ENCODE measurements at regions not wholly inside any gene's neighbourhood (a gene's known extent, or its start where the extent isn't known, plus 50 kb on each side); places are given as distances from the start of the nearest gene placed in this dataset.

GRCh38 chr9:7707934-7708333, 91.6 kb downstream of the DMAC1 start:
- TF ChIP-seq CTCF (IDR thresholded peaks at IDR 0.05; ENCODE audit: control insufficient read depth, insufficient read depth, low read depth, low read length, missing control alignments): no peak
- no peak overlapping the region for H3K4me3 ChIP-seq (ENCODE audit: control insufficient read depth, low read depth, low read length)
- no peak for DNase-seq (ENCODE audit: low read depth)

DNA sequence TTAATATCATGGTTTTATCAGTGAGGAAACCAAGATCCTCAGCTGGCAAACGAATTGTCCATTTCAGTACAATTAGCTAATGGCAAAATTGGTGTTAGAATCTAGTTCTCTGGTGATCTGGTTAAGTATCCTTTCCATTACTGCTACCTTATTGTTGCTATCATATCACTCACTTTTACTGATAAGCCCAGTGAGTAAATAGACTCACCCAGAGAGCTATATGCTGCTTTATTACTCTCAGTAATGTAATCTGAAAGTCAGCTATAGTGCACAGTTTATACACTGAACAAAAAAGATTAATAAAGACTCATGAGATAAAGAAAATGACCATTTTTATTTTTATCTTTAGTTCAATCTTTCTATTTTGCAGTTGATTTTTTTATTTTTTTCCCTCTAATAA, 95.0 kb downstream of the DMAC1 start:
- TF ChIP-seq CTCF (IDR thresholded peaks at IDR 0.05; ENCODE audit: control insufficient read depth, insufficient read depth, low read depth, low read length, missing control alignments): no peak
- DNase-seq (ENCODE audit: low read depth): no peak

GRCh38 chr9:7691909-7692308, 107.7 kb downstream of the DMAC1 start:
- no peak for TF ChIP-seq CTCF (IDR thresholded peaks at IDR 0.05; ENCODE audit: control insufficient read depth, insufficient read depth, low read depth, low read length, missing control alignments)

More for the DNA sequence above, 95.0 kb downstream of the DMAC1 start:
- H3K4me3 ChIP-seq (ENCODE audit: control insufficient read depth, low read depth, low read length): no peak overlapping the region

DNA sequence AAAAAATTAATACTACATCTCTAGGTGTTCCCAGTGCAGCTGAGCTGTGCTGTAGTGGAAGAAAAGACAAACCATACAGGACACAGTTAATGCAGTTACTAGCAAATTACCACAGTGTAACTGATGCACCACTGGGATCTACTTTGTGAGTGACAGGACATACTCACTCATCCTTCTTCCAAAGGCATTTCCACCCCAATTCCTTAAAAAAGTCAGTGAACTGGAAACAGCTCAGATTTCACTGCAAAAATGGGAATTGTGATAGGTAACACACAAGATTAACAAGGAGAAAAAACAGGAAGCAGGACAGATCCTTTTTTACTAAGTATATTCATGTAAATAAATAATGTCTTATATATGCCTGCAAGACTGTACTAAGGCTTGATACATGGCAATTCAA, 109.6 kb downstream of the DMAC1 start:
- no peak for TF ChIP-seq CTCF (IDR thresholded peaks at IDR 0.05; ENCODE audit: control insufficient read depth, insufficient read depth, low read depth, low read length, missing control alignments)
- DNase-seq (ENCODE audit: low read depth): no peak

More at GRCh38 chr9:7691909-7692308, 107.7 kb downstream of the DMAC1 start:
- DNase-seq (ENCODE audit: low read depth): no peak
- no peak overlapping the region for H3K4me3 ChIP-seq (ENCODE audit: control insufficient read depth, low read depth, low read length)

DNA sequence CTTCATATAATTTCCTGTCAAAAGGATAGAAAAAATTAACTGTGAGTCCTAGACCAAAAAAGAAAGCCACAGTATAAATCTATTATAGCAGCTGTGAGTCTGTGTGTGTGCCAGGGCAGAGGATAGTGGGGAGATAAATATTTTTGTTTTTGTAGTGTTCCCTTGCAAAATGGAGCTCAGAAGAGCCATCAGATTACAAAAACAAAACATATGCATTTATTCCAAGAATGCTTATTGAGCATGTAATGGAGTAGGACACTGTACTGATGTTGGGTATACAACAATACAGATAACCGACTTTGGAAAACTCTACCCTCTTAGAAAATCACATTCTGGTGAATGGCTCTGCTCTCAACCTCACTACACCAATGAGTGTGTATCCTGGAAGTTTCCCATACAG, 111.0 kb downstream of the DMAC1 start:
- no peak for DNase-seq (ENCODE audit: low read depth)
- TF ChIP-seq CTCF (IDR thresholded peaks at IDR 0.05; ENCODE audit: control insufficient read depth, insufficient read depth, low read depth, low read length, missing control alignments): no peak
- no peak overlapping the region for H3K4me3 ChIP-seq (ENCODE audit: control insufficient read depth, low read depth, low read length)

More for the DNA sequence above, 109.6 kb downstream of the DMAC1 start:
- no peak overlapping the region for H3K4me3 ChIP-seq (ENCODE audit: control insufficient read depth, low read depth, low read length)

GRCh38 chr9:7676609-7677156, 122.9 kb downstream of the DMAC1 start:
- DNase-seq (ENCODE audit: low read depth): no peak
- no peak for TF ChIP-seq CTCF (IDR thresholded peaks at IDR 0.05; ENCODE audit: control insufficient read depth, insufficient read depth, low read depth, low read length, missing control alignments)
- H3K4me3 ChIP-seq (ENCODE audit: control insufficient read depth, low read depth, low read length): no peak overlapping the region

DNA sequence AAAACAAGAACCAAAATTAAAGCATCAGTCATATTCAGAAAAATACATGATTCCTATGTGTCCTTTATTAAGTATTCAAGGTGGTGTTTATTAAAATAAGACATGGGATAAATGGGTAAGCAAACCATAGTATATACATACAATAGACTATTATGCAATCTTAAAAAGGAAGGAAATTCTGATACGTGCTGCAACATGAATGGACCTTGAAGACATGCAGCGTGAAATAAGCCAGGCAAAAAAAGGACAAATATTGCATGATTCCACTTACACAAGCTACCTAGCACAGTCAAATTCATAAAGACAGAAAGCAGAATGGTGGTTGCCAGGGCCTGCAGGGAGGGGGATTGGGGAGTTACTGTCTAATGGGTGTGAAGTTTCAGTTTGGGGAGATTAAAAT, 127.7 kb downstream of the DMAC1 start:
- TF ChIP-seq CTCF (IDR thresholded peaks at IDR 0.05; ENCODE audit: control insufficient read depth, insufficient read depth, low read depth, low read length, missing control alignments): no peak
- no peak overlapping the region for H3K4me3 ChIP-seq (ENCODE audit: control insufficient read depth, low read depth, low read length)
- DNase-seq (ENCODE audit: low read depth): no peak
